ENCODE measurements at regions not wholly inside any gene's neighbourhood (a gene's known extent, or its start where the extent isn't known, plus 50 kb on each side); places are given as distances from the start of the nearest gene placed in this dataset.

- DNase-seq = peak; percentile 21
Observed at GRCh38 chr10:46229144-46229563, 57.6 kb upstream of the ANTXRL start.

- DNase-seq = no peak
Observed at GRCh38 chr10:46230615-46231014, 56.2 kb upstream of the ANTXRL start.

- DNase-seq = no peak
Observed at GRCh38 chr10:46231087-46231486, 55.7 kb upstream of the ANTXRL start.

GRCh38 chr10:46232084-46232483 is 54.7 kb upstream of the ANTXRL start:
- no peak for DNase-seq

GRCh38 chr10:46232666-46233065 is 54.1 kb upstream of the ANTXRL start:
- no peak for DNase-seq

- no peak for DNase-seq
Observed at GRCh38 chr10:46233181-46233580, 53.6 kb upstream of the ANTXRL start.

- DNase-seq = no peak
Observed at GRCh38 chr10:46234026-46234425, 52.8 kb upstream of the ANTXRL start.

GRCh38 chr10:46234431-46235060 is 52.3 kb upstream of the ANTXRL start:
- DNase-seq = no peak

- no peak for DNase-seq
Observed at GRCh38 chr10:46235705-46236545, 50.9 kb upstream of the ANTXRL start.

GRCh38 chr10:46236546-46236887 is 50.3 kb upstream of the ANTXRL start:
- DNase-seq = no peak

GRCh38 chr10:46236941-46237681 is 49.7 kb upstream of the ANTXRL start:
- no peak for DNase-seq

Data from CD4-positive, alpha-beta T cell treated with Interleukin-12 subunit alpha and Interleukin-12 subunit beta, for 1 hour (primary cell).